GM19452 (cell line): ENCODE measurements at regions not wholly inside any gene's neighbourhood (a gene's known extent, or its start where the extent isn't known, plus 50 kb on each side); places are given as distances from the start of the nearest gene placed in this dataset.

ENCODE experiments used
- ATAC-seq: cut with Tn5 transposase; IDR thresholded peaks from one replicate; pipeline ENCODE4 v1.9.1; 2021; ENCODE audit not compliant: unreplicated experiment

DNA sequence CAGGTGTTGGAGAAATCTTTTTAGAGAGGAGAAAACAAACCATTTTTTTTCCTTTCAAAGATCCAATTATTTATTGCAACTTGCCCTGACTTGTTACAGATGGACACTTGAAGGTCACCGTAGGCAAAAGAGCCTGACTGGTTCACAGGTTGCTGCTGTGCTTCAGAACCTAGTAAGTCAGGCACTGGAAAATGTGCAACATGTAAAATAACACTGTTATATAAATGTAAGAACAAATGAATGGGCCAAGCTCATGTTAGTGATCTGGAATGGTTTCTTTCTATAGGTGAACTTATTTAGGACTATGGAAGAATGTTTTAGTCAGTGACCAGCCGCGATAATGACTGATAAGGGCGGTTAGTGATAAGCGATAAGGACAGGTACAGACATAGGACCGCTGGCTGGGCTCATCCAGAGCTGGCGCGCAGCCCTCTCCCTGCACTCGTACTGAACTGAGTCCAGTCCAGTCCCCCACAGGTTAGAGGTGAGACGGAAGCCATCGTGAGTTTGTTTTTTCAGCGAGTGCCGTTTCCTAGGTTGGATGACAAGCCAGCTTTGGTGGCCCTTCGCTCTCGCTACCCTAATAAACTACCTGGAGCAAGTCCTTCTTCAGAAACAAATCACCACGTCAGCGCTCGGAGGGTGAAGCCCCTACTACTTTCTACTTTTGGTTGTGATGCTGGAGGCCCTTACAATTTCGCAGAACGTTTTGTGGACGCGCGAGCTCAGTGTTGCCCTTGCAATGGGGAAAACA is 94.4 kb upstream of the PRDM1 start:
- ATAC-seq: peak; percentile 39

DNA sequence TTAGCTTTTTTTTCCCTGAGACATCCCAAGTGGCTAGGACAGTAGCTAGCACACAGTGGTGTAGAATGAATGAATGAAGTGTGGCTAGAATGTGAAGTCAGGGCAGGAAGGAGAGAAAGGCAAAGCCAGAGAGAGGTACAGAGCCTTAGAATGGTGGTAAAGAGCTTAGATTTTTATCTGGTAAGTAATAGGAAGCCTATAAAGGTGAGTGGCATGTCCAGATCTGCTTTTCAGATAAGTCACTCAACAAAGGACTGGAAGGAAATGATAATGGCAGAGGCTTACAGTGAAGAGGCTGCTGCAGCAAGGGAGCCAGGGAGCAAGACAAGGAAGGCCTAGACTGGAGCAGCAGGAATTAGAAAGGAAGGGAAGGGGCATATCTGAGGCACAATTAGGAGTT is 96.0 kb upstream of the PRDM1 start:
- no peak for ATAC-seq

DNA sequence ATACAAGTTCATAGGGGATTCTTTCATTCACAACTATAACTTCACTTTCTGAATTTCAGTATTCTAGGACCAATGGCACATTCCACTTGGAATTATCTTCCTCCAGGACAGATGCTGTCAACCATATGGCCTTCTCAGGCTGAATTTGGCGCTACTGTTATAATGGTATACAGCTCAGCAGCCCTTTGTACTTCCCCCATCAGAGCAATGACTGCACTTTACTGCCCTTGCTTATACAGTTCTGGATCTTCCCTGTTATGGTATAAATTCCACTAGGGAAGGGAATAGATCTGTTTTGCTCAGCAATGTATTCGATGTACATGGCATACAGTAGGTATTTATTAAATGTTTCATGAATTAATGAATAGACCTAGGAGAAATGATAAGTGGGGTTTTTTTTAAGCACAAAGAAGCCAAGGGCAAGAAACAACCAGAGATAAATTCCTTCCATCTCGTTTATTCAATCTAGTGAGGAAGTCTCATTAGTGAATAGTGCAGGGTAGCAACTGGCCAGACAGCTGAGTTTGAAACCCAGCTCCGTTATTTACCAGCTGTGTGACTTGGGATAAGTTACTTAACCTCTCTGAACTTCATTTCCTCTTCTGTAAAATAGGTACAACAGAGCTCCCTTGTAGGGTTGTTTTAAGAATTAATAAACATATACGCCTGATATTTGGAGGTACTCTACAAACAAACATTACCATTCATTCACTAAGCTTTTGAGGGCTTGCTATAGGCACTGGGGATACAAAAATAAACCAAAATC is 97.1 kb upstream of the PRDM1 start:
- no peak for ATAC-seq

DNA sequence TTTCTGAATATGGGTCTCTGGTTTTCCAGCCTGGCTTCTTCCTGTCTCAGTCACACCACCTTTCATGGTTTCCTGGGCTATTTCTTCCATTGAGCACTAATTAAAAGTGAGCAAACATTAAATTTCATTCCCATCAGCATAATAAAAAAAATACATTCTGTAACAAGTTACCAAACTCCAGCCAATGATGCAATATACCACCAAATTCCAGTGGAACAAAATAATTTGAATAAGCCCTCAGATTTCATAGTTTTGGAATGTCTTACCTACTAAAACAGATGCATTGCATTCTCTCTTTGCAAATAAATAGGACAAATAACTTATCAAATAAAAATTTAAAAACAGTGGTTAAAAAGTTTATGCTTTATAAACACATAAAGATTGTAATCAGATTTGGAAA is 97.8 kb upstream of the PRDM1 start:
- ATAC-seq: no peak

DNA sequence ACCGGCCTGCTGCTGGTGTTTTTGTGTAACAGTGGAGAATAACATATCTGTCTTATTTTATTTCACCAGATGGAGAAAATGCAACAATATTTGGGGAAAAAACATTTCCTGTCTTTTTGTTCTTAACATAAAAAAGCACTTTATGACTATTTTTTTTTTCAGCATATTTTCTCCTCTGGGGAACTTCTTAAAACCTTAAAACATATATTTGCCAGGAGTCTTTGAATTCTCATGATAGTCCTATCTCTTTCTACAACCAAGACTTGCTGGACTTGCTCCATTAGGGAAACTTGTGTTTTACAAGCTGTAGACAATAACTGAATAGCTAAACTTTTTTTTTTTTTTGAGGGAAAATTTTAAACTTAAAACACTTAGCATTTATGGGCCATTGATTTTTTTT is 98.6 kb upstream of the PRDM1 start:
- ATAC-seq: no peak

DNA sequence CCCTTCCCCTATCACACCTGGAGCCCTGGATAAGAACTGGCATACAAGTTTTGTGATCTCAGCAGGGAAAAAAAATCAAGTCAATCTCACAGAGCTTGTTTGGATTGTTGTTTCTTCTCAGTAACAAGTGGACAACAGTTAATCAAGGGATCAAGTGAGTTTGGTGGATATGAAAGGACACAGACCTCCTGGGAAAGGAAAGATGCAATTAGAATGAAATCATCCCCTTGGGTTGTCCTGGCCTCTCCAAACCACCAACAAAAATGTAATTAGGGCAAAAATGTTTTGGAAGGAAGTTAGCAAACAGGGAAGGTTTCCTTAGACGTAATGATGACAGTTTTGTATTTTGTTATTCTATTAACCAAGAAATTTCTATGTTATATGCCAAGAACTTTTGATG is 99.1 kb upstream of the PRDM1 start:
- no peak for ATAC-seq

DNA sequence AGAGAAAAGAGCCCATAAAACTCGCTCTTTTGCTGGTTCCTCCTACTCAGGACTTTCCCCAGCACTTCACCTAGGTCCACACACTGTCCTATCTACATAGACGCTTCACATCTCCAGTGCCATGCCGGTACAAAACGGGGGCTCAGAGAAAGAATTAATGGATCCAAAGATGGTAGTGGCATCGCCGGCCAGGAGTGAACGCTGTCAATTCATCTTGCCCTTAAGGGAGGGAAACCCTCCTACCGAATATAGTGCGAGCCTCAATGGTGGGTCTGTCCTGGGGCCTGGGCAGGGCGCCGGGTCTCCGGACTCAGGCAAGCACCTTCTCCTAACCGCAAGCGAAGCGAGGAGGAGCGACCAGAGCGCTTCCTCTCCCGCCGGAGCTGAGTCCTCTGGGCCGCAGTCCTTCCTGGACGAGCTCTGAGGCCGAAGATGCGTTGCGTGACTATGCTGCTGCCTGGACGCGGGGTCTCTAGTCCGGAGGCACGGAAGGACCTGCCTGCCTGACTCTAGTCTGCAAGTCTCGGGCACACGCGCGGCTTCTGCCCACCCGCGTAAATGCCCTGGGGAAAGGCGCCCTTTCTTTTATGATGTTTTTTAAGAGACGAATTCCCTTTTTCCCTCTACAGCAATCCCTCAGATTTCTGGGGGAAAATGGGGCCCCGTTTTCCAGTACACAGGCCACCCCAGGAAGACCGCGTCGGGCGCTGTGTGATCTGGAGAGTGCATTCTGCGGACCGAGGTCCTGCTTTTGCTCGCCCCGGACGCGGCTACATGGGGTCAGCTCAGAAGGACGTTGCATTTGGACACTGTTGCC is 100.1 kb upstream of the PRDM1 start:
- no peak for ATAC-seq

DNA sequence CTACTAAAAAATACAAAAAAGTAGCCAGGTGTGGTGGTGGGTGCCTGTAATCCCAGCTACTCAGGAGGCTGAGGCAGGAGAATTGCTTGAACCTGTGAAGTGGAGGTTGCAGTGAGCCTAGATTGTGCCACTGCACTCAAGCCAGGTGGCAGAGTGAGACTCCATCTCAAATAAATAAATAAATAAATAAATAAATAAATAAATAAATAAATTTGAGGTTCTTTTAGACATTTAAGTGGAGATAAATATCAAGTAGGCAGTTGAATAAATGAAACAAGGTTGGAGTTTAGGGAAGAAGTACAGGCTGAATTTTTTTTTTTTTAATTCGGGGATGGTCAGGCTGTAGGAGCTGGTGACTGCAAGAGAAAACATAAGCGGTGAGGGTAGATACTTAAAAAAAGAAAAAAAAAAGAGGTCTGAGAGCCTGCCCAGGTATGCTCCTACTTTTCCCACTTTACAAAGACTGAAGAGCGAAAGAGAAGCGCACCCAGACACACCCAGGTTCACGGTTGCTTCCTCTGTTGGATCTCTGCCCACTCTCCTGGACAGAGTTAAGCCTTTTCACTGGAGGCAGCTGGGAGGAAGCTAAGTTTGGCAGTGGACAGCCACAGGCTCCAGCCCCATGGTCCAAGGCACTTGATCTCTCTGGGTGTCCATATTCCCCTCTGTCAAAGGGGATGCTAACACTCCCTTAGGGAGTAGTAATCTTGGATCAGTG is 100.9 kb upstream of the PRDM1 start:
- no peak for ATAC-seq

DNA sequence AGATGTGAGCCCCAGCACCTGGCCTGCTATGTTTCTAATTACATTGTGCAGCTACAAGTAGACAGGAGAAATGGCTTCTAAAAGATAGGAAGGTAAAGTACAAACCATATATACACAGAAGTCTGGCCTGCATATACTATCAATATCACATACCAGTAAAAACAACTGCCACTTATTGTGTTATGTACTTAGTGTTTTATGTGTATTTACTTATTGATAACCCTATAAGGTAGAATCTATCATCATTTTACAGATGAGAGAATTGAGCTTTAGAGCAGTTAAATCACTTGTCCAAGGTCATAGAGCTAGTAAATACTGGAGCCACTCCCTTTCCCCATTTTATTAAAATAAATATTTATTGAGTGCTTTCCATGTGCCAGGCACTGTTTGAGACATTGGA is 102.4 kb upstream of the PRDM1 start:
- ATAC-seq: no peak

DNA sequence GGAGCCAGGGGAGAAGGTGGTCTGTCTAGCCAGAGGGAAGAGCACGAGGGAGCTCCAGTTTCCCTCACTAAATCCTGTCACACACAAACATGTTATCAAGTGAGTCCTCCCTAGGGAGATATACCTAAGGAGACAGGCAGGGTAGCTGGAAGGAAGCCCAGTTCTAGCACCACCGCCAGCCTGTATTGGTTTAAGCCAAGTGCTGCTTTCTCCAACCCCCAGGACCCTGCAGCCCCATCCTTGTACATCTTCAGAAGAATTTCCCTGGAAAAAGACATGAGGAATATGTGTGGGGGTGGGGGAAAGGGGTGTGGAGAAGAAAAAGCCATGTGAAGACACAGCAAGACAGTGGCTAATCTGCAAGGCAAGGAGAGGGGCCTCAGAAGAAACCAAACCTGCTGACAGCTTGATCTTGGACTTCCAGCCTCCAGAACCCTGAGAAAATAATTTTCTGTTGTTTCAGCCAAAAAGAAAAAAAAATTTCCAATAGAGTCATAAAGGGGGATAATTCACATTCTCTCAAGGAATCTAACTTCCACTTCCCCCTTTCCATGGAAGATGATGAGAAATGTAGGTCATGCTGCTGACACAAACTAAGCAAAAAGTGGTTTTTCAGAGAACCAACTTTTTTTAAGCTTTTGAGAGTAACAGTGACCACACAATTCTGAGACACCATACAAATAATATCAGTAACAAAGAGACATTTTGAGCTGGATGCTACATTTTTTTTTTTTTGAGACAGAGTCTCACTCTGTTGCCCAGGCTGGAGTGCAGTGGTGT is 103.2 kb upstream of the PRDM1 start:
- ATAC-seq: no peak

DNA sequence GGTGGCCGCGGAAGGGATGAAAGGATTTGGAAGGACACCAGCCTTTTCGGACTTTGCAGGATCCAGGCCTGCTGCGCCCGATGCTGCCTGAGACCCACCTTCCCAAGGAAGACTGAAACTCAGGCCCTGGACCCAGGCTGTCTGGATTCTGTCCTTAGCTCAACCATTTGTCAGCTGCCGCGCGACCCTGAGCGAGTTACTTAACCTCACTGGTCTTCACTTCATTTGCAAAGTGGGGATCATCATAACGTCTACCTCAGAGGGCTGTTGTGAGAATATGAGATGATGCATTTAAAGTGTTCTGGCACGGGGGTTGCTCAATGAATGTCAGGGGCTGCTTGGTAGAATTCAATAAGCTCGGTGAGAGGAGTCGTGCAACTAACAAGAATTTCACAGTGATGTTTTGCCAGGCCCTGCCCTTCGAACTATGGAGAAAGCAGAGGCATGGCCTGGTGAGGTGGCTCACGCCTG is 104.2 kb upstream of the PRDM1 start:
- no peak for ATAC-seq

DNA sequence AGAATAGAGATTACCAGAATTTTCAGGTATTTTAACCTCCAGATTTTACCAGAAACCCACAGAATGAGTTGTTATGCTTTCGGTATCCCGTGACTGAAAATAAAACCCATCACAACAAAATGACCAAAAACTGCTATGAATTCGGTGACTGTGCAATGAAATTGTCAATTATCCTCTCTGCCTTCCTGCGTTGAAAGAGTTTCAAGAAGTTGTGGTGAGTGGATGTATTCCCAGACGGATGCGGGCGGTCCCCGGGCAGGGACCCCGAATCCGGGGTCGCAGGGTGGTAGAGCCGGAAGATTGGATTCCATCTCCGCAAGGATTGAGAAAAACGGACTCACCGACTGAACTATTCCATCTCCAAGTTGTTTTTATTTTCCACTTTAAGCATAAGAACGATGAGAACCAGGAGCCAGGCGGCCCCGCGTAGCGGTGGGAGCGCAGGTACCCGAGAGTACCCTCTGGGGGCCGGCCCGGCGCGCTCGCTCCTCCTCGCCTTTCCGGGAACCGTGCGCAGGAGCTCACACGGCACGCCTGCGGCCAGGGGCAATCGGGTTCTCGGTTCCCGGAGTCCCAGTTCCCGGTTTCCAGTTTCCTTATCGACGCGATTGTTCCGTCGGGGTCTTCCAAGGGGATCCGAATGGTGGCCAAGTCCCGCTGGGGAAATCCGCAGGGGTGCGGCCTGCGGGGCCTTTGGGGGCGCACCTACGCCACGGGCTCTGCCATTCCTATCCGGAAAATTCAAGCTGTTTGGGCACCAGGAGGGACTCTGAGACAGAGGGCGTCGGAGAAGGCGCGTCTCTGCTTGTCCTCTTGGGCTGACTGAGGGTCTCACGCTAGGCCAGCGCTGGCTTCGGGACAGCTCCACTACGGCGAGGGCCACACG is 104.9 kb upstream of the PRDM1 start:
- ATAC-seq: peak; percentile 53

DNA sequence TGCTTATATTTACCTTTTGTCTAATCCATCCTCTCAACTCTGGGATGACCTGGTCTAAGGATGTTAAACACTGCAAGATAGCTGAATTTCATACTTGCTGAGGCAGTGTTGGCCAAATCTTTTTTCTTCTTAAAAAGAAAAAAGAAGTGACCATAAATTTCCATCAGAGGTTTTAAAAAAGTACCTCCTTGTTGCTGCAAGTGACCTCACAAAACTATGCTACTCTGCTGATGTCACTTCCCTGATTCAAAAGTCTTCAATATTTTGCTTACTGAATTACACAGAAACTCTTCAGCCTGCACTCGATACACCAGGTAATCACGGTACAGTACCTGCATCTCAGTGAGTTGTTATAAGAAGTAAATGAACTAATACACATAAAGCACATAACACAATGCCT is 107.2 kb upstream of the PRDM1 start:
- ATAC-seq: no peak

DNA sequence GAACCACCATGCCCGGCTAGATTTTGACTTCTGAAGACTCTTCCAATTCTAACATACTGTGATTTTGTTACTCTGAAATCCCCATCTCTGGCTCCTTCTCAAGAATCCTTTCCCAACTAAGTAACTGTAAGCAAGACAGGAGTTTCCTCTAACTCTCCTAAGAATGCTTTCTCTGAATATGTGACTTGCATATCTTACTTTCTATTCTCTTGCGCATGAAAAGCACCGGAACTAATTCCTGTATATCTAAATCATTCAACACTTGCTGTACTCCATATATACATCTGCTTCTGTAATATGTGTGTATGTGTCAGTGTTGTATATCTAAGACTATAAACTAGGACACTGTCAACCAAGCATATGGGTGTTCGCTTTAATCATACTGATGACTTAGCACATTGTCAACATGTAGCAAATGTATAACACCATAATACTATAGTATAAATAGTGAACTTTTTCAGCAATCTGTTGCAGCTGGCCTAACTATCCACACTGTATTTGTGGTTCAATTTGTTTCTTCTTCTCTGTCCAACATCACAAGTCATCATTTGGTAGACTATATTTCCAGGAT is 108.1 kb upstream of the PRDM1 start:
- no peak for ATAC-seq

DNA sequence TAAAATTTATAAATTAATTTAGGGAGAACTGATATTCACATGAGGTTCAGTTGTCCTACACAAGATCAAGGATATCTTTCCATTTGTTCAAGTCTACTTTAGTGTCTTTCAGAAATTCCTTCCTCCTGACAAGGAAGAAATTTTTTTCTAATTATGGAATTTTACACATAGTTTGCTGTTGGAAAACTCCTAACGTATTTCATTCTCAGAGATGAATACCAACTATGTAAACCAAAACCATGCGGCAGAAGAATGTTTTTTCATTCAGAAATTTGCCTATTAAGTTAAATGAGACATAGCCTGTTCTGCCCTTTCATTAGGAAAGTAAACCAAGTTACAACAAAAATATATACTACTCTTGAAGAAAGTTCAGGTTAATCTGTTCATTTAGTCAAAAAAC is 111.2 kb upstream of the PRDM1 start:
- ATAC-seq: no peak

DNA sequence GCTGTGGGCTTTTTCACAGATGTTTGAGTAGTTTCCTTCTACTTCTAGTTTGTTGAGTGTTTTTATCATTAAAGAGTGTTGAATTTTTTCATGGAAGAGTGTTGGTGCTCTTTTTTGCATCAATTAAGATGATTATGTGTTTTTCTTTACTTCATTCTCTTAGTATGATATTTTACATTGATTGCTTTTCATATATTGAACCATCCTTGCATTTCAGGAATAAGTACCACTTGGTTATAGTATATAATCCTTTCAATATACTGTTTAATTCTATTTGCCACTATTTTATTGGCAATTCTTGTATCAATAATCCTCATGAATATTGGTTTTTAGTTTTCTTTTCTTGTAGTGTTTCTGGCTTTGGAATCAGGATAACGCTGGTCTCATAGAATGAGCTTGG is 113.7 kb upstream of the PRDM1 start:
- ATAC-seq: no peak

DNA sequence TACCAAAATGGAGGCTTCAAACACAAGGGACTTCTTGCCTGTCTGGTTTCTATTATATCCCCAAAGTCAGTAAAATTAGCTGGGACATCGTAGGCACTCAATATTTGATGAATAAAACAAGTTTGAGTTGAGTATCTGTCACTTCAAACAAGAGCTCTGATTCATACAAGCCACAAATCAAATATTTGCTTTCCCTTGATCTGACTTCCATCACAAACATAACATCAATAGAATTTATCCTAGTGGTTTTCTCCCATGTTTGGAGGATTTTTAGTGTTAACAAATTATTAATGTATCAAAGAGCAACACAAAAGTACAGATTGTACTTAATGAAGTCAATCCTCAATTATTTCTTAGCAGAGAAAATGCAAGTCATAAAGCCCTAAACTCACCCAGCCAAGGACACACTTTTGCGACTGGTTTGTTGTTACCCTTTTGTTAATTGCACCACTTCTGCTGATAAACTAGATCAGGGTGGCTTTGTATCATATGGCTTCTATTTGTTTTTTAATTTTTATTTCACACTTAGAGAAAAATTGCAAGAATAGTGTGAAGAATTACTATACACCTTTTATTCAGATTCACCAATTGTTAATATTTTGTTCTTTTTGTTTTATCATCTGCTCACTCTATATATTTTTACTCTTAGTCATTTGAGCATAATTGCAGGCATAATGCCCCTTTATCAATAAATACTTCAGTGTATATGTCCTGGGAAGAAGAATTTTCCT is 117.4 kb upstream of the PRDM1 start:
- no peak for ATAC-seq

DNA sequence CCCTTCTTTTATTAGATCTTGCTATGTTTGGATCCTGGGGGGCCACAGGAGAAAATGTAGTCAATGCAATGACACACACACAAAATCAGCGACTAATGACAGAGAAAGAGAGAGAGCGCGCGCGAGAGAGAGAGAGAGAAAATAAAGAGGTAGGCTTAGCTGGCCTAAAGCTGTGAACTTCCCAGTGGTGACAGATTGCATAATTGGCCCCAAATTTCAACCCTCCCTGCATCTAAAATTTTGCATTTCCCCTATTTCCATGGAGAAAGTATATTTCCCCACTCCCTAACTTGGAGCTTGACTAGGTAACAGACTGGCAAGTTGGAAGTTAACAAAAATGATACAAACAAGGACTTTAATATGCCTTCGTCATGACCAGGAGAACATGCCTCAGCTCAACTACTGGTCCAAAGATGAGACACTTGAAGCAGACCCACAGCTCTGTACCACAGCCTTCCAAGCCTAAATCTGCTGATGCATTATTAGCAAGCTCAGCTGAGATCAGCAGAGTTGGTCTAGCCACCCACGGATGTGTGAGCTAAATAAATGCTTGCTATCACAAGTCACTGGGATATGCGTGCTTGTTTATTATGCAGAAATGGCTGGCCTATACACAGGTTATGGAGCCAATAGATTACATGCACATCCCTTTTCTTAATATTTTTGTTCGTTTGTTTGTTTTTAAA is 118.1 kb upstream of the PRDM1 start:
- ATAC-seq: no peak
